CD14-positive monocyte (primary cell): ENCODE measurements at regions not wholly inside any gene's neighbourhood (a gene's known extent, or its start where the extent isn't known, plus 50 kb on each side); places are given as distances from the start of the nearest gene placed in this dataset.

Experiments
- DNase-seq, 3 donors: peaks; one replicate each; pipeline ENCODE4 v3.0.0-alpha.2; 2011 to 2022
- H2AFZ ChIP-seq: 2 replicates; pipeline ENCODE4 v1.6.0; 2012; ENCODE audit warnings: mild to moderate bottlenecking, low read depth, low read length, inconsistent platforms; ENCODE audit not compliant: insufficient read depth, poor library complexity, severe bottlenecking
- H3K27ac ChIP-seq, 2 donors: 1 replicate in 1 of 2; 2 replicates in 1 of 2; pipeline ENCODE4 v1.5.1; 2012 to 2013; ENCODE audit warnings: low read length in 2 of 2, control low read depth in 1 of 2, inconsistent platforms in 1 of 2, low read depth in 1 of 2, mild to moderate bottlenecking in 1 of 2
- H3K27me3 ChIP-seq, 2 donors: one replicate each; pipeline versions ENCODE4 v1.6.0 to v1.6.1; 2011 to 2013; ENCODE audit warnings: low read length in 2 of 2; ENCODE audit not compliant: control insufficient read depth in 2 of 2, insufficient read depth in 2 of 2
- H3K36me3 ChIP-seq, 2 donors: replicated peaks in 1 of 2; 1 replicate in 1 of 2; 2 replicates in 1 of 2; pipeline versions ENCODE4 v1.5.1 to v1.6.1; 2012 to 2013; ENCODE audit warnings: low read length in 2 of 2, control low read depth in 1 of 2, inconsistent platforms in 1 of 2, mild to moderate bottlenecking in 1 of 2; ENCODE audit not compliant: insufficient read depth in 2 of 2, control insufficient read depth in 1 of 2
- H3K4me1 ChIP-seq, 2 donors: 1 replicate in 1 of 2; 2 replicates in 1 of 2; pipeline versions ENCODE4 v1.5.1 to v1.6.1; 2012 to 2013; ENCODE audit warnings: low read length in 2 of 2, control low read depth in 1 of 2, inconsistent platforms in 1 of 2, mild to moderate bottlenecking in 1 of 2, moderate library complexity in 1 of 2; ENCODE audit not compliant: insufficient read depth in 2 of 2, control insufficient read depth in 1 of 2
- H3K4me2 ChIP-seq: replicated peaks from 2 replicates; pipeline ENCODE3; 2012; ENCODE audit warnings: low read length, moderate library complexity, mild to moderate bottlenecking; ENCODE audit not compliant: poor library complexity, severe bottlenecking; ENCODE audit errors: extremely low read depth
- H3K4me3 ChIP-seq, 3 experiments: fragments of 200-600 bp in 1 of 3; sonication (generic) in 1 of 3; replicated peaks in 1 of 3; 1 replicate in 2 of 3; 2 replicates in 1 of 3; pipeline ENCODE4 v1.5.1; 2011 to 2013; ENCODE audit warnings: low read length in 3 of 3, mild to moderate bottlenecking in 3 of 3, control low read depth in 2 of 3, low read depth in 2 of 3, inconsistent platforms in 1 of 3, moderate library complexity in 1 of 3
- H3K79me2 ChIP-seq: 2 replicates; pipeline ENCODE4 v1.6.0; 2012; ENCODE audit warnings: mild to moderate bottlenecking, control low read depth, inconsistent platforms, low read length, moderate library complexity; ENCODE audit not compliant: insufficient read depth
- H3K9ac ChIP-seq: 2 replicates; pipeline ENCODE4 v1.6.0; 2017; ENCODE audit warnings: low read length, mild to moderate bottlenecking; ENCODE audit not compliant: insufficient read depth, poor library complexity, severe bottlenecking
- H3K9me3 ChIP-seq, 2 donors: replicated peaks in 1 of 2; 1 replicate in 1 of 2; 2 replicates in 1 of 2; pipeline versions ENCODE4 v1.5.1 to v1.6.1; 2012 to 2013; ENCODE audit warnings: low read length in 2 of 2, control low read depth in 1 of 2; ENCODE audit not compliant: control insufficient read depth in 1 of 2, insufficient read depth in 1 of 2
- H4K20me1 ChIP-seq: 2 replicates; pipeline ENCODE4 v1.6.0; 2012; ENCODE audit warnings: mild to moderate bottlenecking, low read length, control low read depth, moderate library complexity; ENCODE audit not compliant: insufficient read depth
- H3K27ac Mint-ChIP-seq, 7 donors: one replicate each; pipeline ENCODE4 v1.8.0; 2020; ENCODE audit warnings: mild to moderate bottlenecking in 7 of 7, mixed read lengths in 7 of 7, moderate library complexity in 6 of 7, inconsistent platforms in 2 of 7
- H3K27me3 Mint-ChIP-seq, 3 donors: one replicate each; pipeline ENCODE4 v1.8.0; 2021 to 2022; ENCODE audit warnings: low read depth in 3 of 3, mild to moderate bottlenecking in 3 of 3, mixed read lengths in 3 of 3, moderate library complexity in 3 of 3, inconsistent platforms in 1 of 3
- H3K36me3 Mint-ChIP-seq, 2 donors: one replicate each; pipeline ENCODE4 v1.8.0; 2020; ENCODE audit warnings: mixed read lengths in 2 of 2, inconsistent platforms in 1 of 2, mild to moderate bottlenecking in 1 of 2
- H3K4me1 Mint-ChIP-seq: one replicate; pipeline ENCODE4 v1.8.0; 2020; ENCODE audit warnings: mild to moderate bottlenecking, mixed read lengths
- H3K4me3 Mint-ChIP-seq, 2 donors: one replicate each; pipeline ENCODE4 v1.8.0; 2020; ENCODE audit warnings: mild to moderate bottlenecking in 2 of 2, mixed read lengths in 2 of 2, moderate library complexity in 1 of 2
- H3K9me3 Mint-ChIP-seq, 7 donors: one replicate each; pipeline ENCODE4 v1.8.0; 2020 to 2022; ENCODE audit warnings: mixed read lengths in 7 of 7, mild to moderate bottlenecking in 6 of 7, moderate library complexity in 6 of 7, inconsistent platforms in 2 of 7
- WGBS: methylation state at CpG from one replicate; pipeline ENCODE4 v1.1.5; 2013; ENCODE audit warnings: missing lambda C conversion rate; ENCODE audit not compliant: insufficient coverage; 5-methylcytosine and 5-hydroxymethylcytosine counted together
- intact Hi-C, 2 donors: fragments of 100-400 bp; cut with micrococcal nuclease; formaldehyde crosslinking; loops; one replicate each; pipeline versions ENCODE4 v1.15.0 to v1.15.1; 2023
- TF ChIP-seq, protein P1 (sequence below): fragments of 200-600 bp; IDR thresholded peaks from one replicate; pipeline ENCODE4 v1.8.0; 2022; ENCODE audit warnings: antibody characterized with exemption, mild to moderate bottlenecking

DNA sequence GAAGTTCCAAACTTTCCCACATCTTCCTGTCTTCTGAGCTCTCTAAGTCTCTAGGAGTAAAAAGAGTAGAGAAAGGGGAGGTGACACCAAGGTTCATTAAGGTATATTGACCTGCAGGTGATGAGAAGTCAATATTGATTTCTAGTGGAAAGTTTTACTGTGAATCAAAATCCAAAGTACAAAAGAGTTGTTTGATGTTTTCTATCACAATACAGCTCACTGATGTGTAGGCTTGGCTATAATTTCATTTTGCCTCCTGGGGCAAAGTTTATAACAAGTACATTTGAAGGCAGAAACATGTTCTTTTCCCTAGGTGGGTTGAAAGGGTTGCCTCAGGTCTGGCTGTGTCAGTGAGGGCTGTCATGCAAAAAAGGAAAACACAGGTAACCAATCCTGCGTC is 65.2 kb upstream of the LRPPRC start:
- Mint-ChIP-seq H3K9me3 (peaks cover 0 to 13% (median 3%) of the 10 kb centered on the region in 7 donors), H3K27me3 (peaks cover 0 to 15% (median 7%) of the 10 kb centered on the region in 3 donors), H3K4me3 (no peak overlapping the region), H3K27ac (no peak overlapping the region), H3K36me3 (no peaks in the 10 kb centered on the region), H3K4me1 (no peaks in the 10 kb centered on the region)
- Histone ChIP-seq H4K20me1 (no peaks in the 10 kb centered on the region), H3K36me3 (no peaks in the 10 kb centered on the region), H3K9ac (no peak overlapping the region), H2AFZ (no peak overlapping the region), H3K4me3 (no peak overlapping the region), H3K27ac (no peak overlapping the region), H3K27me3 (no peaks in the 10 kb centered on the region), H3K4me1 (no peaks in the 10 kb centered on the region), H3K79me2 (no peaks in the 10 kb centered on the region), H3K9me3 (no peaks in the 10 kb centered on the region), H3K4me2 (no peak overlapping the region)
- TF ChIP-seq, protein P1, sequence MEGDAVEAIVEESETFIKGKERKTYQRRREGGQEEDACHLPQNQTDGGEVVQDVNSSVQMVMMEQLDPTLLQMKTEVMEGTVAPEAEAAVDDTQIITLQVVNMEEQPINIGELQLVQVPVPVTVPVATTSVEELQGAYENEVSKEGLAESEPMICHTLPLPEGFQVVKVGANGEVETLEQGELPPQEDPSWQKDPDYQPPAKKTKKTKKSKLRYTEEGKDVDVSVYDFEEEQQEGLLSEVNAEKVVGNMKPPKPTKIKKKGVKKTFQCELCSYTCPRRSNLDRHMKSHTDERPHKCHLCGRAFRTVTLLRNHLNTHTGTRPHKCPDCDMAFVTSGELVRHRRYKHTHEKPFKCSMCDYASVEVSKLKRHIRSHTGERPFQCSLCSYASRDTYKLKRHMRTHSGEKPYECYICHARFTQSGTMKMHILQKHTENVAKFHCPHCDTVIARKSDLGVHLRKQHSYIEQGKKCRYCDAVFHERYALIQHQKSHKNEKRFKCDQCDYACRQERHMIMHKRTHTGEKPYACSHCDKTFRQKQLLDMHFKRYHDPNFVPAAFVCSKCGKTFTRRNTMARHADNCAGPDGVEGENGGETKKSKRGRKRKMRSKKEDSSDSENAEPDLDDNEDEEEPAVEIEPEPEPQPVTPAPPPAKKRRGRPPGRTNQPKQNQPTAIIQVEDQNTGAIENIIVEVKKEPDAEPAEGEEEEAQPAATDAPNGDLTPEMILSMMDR = no peak
- intact Hi-C loops = no loop called here
- DNase-seq = no peak
- WGBS = no CpG with 5 or more reads among the region's 1 CpG

DNA sequence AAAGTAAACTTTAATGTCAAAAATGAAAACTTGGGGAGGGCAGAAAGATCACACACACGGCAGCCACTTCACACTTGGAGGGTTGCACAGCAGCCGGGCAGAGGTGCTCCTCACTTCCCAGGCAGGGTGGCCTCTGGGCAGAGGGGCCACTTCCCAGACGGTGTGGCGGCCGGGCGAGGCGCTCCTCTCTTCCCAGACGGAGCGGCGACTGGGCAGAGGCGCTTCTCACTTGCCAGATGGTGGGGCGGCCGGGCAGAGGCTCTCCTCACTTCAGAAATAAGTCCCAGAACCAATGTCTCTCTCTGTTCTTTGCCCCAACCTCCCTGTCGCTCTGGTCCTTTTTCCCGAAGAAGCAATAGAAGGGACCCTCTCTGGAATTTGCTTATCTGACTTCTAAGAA is 65.7 kb upstream of the LRPPRC start:
- intact Hi-C loops = no loop called here
- Histone ChIP-seq H3K27me3 (no peaks in the 10 kb centered on the region), H3K4me2 (no peak overlapping the region), H3K79me2 (no peaks in the 10 kb centered on the region), H3K9me3 (no peaks in the 10 kb centered on the region), H3K27ac (no peak overlapping the region), H3K36me3 (no peaks in the 10 kb centered on the region), H2AFZ (no peak overlapping the region), H3K4me1 (no peaks in the 10 kb centered on the region), H3K4me3 (no peak overlapping the region), H3K9ac (no peak overlapping the region), H4K20me1 (no peaks in the 10 kb centered on the region)
- no peak for DNase-seq
- Mint-ChIP-seq H3K9me3 (peaks cover 0 to 13% (median 3%) of the 10 kb centered on the region in 7 donors), H3K27ac (no peak overlapping the region), H3K4me1 (no peaks in the 10 kb centered on the region), H3K27me3 (peaks cover 0 to 15% (median 7%) of the 10 kb centered on the region in 3 donors), H3K4me3 (no peak overlapping the region), H3K36me3 (no peaks in the 10 kb centered on the region)
- 94% methylated on average over 15 of the region's 15 CpGs for WGBS
- TF ChIP-seq, protein P1 = no peak
